ENCODE measurements at regions not wholly inside any gene's neighbourhood (a gene's known extent, or its start where the extent isn't known, plus 50 kb on each side); places are given as distances from the start of the nearest gene placed in this dataset.
"Not testable (repeated sequence)": the region's sequence is repeated elsewhere in the genome, so short reads cannot be mapped to it uniquely, and the experiment has no call there.

DNA sequence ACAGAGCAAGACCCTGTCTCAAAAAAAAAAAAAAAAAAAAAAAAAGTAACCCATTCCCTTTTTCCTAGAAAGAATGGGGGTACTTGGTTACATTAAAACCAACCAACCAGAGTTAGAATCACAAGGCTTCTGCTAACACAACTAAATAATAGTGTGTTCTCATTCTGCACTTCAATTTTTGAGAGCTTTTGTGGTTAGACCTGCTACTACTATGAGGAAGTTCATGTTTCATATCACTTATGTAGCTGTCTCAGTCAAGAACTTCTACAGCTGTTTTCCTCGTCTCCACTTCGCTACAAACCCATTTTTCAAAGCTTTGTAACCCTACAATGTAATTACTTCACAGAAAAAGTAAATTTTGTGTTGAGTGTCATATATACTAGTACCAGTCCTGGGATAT, 58.3 kb downstream of the PDHA2 start:
- no peak for DNase-seq

GRCh38 chr4:95909211-95909610, 69.3 kb downstream of the PDHA2 start:
- DNase-seq: no peak

DNA sequence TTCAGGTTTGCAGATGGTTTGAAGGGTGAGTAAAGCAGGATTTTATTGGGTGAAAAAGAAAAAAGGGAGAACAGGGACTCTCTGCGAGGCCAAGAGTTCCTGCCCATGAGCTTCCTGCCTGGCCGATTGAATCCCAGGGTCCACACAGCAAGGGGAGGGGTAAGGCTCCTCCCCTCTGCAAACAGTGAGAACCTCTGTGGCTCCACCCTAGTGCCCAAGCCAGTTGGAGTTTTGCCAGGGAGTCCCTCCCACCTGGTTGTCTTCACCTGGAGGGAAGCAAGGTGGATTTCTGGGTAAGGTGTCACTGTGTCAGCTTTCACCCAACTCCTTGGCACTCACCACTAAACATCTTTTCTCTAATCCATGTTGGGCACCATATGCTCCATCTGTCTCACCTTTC, 70.9 kb downstream of the PDHA2 start:
- DNase-seq: no peak

DNA sequence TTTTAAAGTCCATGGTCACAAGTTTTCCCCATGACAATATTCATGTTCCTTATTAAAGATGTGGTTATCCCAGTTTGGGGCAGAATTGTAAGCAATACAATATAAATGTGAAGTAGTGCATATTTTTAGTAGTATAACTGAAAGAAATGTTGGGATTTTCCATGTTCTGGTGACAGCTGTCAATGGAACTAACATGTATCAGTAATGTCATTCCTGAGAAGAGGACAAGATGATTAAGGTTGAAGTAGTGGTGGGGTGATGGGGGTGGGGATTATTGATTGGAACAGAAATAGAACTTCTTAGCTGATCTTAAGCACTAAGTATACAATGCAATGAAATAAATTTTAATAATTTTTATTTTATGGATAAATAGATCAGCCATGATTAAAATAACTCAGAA, 81.6 kb downstream of the PDHA2 start:
- no peak for DNase-seq

GRCh38 chr4:95929448-95930064, 89.7 kb downstream of the PDHA2 start:
- DNase-seq: no peak

GRCh38 chr4:95939141-95939540, 99.2 kb downstream of the PDHA2 start:
- no peak for DNase-seq

GRCh38 chr4:95949136-95949765, 109.4 kb downstream of the PDHA2 start:
- no peak for DNase-seq

GRCh38 chr4:95949808-95950207, 109.9 kb downstream of the PDHA2 start:
- no peak for DNase-seq

- not testable (repeated sequence) for DNase-seq
Observed at GRCh38 chr4:95952538-95952937, 112.6 kb downstream of the PDHA2 start.

DNA sequence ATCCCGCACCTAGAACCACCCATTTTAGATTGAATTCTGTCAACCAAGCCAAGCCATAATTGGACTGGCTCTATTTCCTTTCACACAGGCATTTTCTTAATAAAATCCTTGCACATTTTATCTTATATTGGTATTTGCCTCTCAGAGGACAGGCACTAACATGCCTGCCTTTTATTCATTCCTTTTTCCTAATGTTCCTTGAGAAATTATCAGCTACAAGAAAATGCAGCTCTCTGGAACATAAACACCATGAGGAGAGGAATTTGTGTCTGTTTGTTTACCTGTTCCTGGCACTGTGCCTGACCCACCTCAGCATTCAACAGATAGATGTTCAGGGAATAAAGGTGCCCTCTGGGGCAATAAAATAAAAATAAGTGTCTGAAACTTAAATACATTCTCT, 116.2 kb downstream of the PDHA2 start:
- DNase-seq: no peak

DNA sequence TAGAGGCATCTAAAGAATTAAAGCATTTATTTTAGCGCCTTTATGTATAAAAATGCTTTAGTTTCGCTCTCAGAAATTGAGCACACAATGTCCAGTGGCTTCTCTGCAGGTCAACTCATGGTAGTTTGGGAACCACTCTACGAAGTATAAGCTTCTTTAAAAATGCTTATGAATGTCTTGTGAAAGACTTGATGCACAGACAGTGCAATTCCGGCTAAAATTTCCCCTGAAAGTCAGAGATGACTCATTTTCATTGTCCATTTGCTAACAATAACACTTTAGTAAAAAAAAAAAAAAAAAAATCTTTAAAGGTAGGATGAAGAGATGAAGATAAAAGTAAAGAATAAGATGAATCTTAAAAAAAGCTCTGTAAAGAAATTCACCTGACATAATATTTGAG, 117.2 kb downstream of the PDHA2 start:
- DNase-seq: no peak

DNA sequence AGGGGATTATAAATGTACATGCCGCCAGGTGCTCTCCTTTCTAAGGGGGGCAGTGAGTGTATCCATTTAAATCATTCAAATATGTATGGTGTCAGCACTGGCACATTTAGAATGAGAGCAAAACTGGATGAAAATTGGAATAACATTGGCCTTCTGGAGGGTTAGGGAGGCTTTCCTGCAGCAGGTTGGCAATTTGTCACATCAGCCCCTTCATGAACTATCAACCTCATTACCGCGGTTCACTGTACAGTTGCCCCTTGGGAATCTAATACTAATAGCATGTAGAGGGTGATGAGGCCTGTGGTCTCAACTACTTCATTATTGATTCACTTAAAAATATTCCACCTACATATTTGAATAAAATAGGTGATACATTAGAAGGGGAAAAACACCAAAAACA, 117.9 kb downstream of the PDHA2 start:
- no peak for DNase-seq

DNA sequence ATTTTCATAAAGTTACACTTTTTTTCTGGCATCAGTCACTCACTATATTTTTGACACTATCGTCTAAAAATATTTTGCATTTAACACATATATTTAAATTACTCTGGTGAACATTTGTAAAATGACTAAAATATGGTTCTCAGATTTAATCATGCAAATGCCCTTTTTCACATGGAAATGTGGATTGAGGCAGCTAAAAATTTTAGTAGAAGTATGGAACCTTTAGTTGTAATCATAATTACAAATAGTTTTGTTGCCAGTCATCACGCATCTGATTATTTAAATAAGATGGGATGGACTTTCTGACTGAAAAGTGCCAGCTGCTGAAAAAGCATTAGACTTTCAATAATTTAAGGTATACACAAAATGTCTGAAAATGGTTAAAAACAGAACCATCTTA, 119.3 kb downstream of the PDHA2 start:
- no peak for DNase-seq

- no peak for DNase-seq
Observed at GRCh38 chr4:95959633-95960032, 119.7 kb downstream of the PDHA2 start.

DNA sequence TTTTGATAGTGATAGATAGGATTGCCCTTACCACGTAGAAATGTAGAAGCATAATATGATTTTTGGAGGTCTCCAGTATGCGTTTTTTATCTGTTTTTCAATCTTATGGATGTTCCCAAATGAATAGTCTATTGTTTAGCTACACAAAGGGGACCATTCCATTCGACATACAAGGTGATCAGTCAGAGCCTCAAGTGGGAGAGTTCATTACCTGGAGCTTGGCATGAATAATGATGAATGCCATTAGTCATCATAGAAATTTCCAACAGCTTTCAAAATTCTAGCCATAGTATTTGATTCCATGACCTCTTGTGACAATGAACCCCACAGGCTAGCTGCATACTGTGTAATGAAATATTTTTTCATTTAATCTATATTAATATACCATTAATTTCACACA, 123.6 kb downstream of the PDHA2 start:
- DNase-seq: no peak

GRCh38 chr4:95979961-95980876, 140.3 kb downstream of the PDHA2 start:
- no peak for DNase-seq

GRCh38 chr4:95980877-95981360, 141.0 kb downstream of the PDHA2 start:
- no peak for DNase-seq

- no peak for DNase-seq
Observed at GRCh38 chr4:95981591-95981990, 141.7 kb downstream of the PDHA2 start.

DNA sequence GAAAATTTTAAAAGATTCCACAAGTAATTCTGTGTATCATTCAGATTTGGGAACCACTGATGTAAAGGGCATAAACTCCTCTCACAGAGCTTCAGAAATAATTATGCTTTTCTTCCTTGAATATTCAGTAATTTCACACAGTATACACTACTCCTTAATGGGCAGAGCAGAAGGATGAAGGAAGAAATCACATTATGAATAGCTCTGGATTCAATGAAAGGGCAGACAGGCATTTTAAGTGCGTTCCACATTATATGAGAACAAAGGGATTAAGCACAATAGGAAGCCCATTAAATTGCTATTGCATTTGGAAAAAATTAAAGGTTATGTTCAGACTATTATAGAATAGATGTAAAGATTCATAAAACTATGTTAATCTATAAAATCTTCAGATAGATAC, 142.6 kb downstream of the PDHA2 start:
- no peak for DNase-seq

DNA sequence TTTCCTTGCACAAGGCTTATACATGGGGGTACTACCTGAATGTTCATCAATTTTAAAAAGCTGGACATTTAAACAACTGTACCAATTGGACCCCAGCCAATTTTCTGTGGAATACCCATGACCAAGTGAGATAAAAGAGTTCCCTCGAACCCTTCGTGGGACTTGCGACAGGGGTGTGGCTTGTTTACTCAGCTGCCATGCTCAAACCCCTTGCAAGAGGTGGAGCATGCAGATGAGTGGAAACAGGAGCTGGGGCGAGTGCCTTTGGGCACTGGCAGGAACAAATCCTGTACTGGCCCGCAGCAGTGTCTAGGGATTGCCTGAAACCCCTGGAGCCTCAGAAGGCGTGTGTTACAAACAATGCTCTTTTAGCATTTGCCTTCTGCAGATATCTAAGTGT, 144.2 kb downstream of the PDHA2 start:
- DNase-seq: no peak

- DNase-seq: no peak
Observed at GRCh38 chr4:95985051-95985450, 145.2 kb downstream of the PDHA2 start.

DNA sequence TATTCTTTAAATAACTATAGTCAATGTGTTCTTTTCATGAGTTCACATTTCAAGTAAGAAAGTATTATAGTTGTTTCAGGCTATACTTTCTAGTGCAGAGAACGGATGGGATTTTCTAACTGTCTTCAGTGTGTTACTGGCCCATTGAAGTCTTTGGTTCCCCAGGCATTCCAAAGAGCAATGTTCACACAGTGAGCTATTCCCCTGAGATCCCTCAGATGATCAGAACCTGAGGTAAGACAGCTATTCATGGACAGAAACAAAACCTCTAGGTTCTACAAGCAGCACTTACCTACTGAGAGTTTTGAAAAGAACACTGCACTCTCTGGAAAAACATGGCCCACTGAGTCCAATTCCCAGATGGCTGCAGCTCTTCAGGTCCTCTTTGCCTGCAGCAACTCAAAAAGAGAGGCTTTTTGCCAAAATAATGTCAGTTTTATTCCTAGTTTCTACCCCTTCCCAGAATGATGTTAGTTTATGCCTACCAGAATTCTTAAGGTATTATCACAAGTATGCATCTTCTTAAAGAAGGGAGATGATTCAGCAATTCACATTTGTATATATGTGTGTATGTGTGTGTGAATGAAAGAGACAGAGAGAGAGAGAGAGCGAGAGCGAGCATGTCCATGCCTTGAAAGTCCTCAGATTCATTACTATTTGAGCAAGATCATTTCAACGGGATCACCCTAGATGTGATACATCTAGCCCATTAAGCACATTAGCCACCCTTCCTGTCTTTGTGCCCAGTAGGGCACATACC, 146.1 kb downstream of the PDHA2 start:
- DNase-seq: no peak

DNA sequence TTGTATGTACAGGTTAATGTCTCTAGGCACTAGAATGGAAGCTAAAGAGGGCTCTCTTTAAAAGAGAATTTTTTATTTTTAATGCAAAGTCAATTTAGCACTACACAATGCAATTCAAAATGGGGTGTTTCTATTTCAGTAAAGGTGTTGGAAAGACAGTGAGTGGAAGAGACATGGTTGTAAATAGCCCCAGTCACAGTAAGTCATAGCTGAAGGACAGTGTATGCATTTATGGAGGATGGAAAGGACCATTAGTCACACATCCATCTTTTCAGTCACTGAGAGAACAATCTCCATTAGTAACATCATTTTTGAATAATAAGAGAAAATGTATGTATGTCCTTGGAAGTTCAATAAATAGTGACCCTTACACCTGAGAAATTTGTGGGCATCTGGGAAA, 148.0 kb downstream of the PDHA2 start:
- DNase-seq: no peak

All from retina (tissue), 1 donor.